K562 (cell line): ENCODE measurements at regions not wholly inside any gene's neighbourhood (a gene's known extent, or its start where the extent isn't known, plus 50 kb on each side); places are given as distances from the start of the nearest gene placed in this dataset.

Experiments
- ATAC-seq: fragments of 200-7000 bp; cut with Tn5 transposase; 3 replicates; pipeline ENCODE4 v1.9.1; 2020; ENCODE audit warnings: moderate library complexity
- BruUV-seq: library from RNA; stranded (reverse); fragments of 400-500 nt; replicated peaks from 2 replicates; lab custom pipeline; 2021; lab: Mats Ljungman, UMichigan
- CTCF ChIA-PET: fragments of 300-600 bp; formaldehyde crosslinking; extraction: SDS; loops from one replicate; lab custom pipeline; 2021; ENCODE audit warnings: low intra/inter-chr PET ratio; lab: Yijun Ruan, JAX
- POLR2A ChIA-PET: fragments of 300-600, 350-650 bp; sonication (Branson Sonifier 250); formaldehyde crosslinking; extraction: SDS; loops from one replicate; lab custom pipeline; 2021; ENCODE audit warnings: antibody characterized with exemption, inconsistent platforms; lab: Yijun Ruan, JAX
- DNase-seq, 4 experiments: peaks; one replicate each; pipeline versions ENCODE4 v3.0.0 to v3.0.0-alpha.2; 2011 to 2018; ENCODE audit warnings: low spot score in 3 of 4, mixed read lengths in 3 of 4; ENCODE audit errors: extremely low read depth in 1 of 4
- FAIRE-seq: peaks from 2 replicates; lab custom pipeline; 2011; peaks lifted over from hg19 to GRCh38; lab: Jason Lieb, UNC
- H2AFZ ChIP-seq: 2 replicates; pipeline ENCODE4 v1.6.0; 2011; ENCODE audit warnings: low read depth, low read length, control low read depth, inconsistent platforms
- H3K27ac ChIP-seq: fragments of 200-600 bp; 3 replicates; pipeline ENCODE4 v1.8.0; 2011; ENCODE audit warnings: low read depth, mild to moderate bottlenecking, control low read depth, inconsistent platforms, low read length, moderate library complexity, mixed read lengths; ENCODE audit errors: extremely low read depth
- H3K27me3 ChIP-seq, 2 experiments: fragments of 300-600 bp in 1 of 2; 2 replicates in 1 of 2; 3 replicates in 1 of 2; pipeline versions ENCODE4 v1.6.0 to v1.8.0; 2011; ENCODE audit warnings: inconsistent platforms in 2 of 2, low read length in 2 of 2, mild to moderate bottlenecking in 1 of 2, mixed read lengths in 1 of 2, moderate library complexity in 1 of 2; ENCODE audit not compliant: control insufficient read depth in 2 of 2, insufficient read depth in 2 of 2
- H3K36me3 ChIP-seq: fragments of 300-600 bp; 3 replicates; pipeline ENCODE4 v1.8.0; 2011; ENCODE audit warnings: mild to moderate bottlenecking, low read length, inconsistent platforms; ENCODE audit not compliant: control insufficient read depth, insufficient read depth
- H3K4me1 ChIP-seq, 2 experiments: fragments of 200-600 bp in 1 of 2; replicated peaks in 1 of 2; 2 replicates in 1 of 2; 3 replicates in 1 of 2; pipeline versions ENCODE4 v1.5.1 to v1.8.0; 2011; ENCODE audit warnings: inconsistent platforms in 2 of 2, low read length in 2 of 2, mild to moderate bottlenecking in 1 of 2, mixed read lengths in 1 of 2, moderate library complexity in 1 of 2; ENCODE audit not compliant: control insufficient read depth in 2 of 2, insufficient read depth in 2 of 2
- H3K4me2 ChIP-seq: 2 replicates; pipeline ENCODE4 v1.6.1; 2011; ENCODE audit warnings: low read length, control low read depth, inconsistent platforms, mixed read lengths; ENCODE audit not compliant: insufficient read depth
- H3K4me3 ChIP-seq: fragments of 200-600 bp; sonication (generic), shearing (Covaris generic); 2 replicates; pipeline ENCODE4 v1.5.1; 2016; ENCODE audit warnings: control low read depth, inconsistent platforms
- H3K79me2 ChIP-seq: fragments of 200-600 bp; 3 replicates; pipeline ENCODE4 v1.8.0; 2011; ENCODE audit warnings: low read length, inconsistent platforms; ENCODE audit not compliant: control insufficient read depth, insufficient read depth
- H3K9ac ChIP-seq, 2 experiments: 2 replicates each; pipeline versions ENCODE4 v1.6.0 to v1.6.1; 2011; ENCODE audit warnings: low read depth in 2 of 2, low read length in 2 of 2, control low read depth in 1 of 2, inconsistent platforms in 1 of 2, mild to moderate bottlenecking in 1 of 2, mixed read lengths in 1 of 2; ENCODE audit not compliant: insufficient read depth in 1 of 2
- H3K9me1 ChIP-seq: one replicate; pipeline ENCODE4 v1.6.0; 2011; ENCODE audit warnings: inconsistent platforms, mild to moderate bottlenecking, low read length, moderate library complexity; ENCODE audit not compliant: control insufficient read depth, insufficient read depth
- H3K9me3 ChIP-seq: replicated peaks from 2 replicates; pipeline ENCODE4 v1.5.1; 2011; ENCODE audit warnings: low read depth, low read length, inconsistent platforms; ENCODE audit not compliant: control insufficient read depth, insufficient read depth
- H4K20me1 ChIP-seq: replicated peaks from 2 replicates; pipeline ENCODE4 v1.6.1; 2011; ENCODE audit warnings: low read length, inconsistent platforms, mixed read lengths; ENCODE audit not compliant: control insufficient read depth, insufficient read depth
- CSDE1 ChIP-seq, 2 experiments: fragments of 450-650 bp; IDR thresholded peaks; 2 replicates each; pipeline ENCODE4 v1.6.1; 2016; ENCODE audit warnings: mild to moderate bottlenecking in 1 of 2
- E2F3 ChIP-seq: fragments of 250-450 bp; sonication (Bioruptor Pico); IDR thresholded peaks from 2 replicates; pipeline ENCODE4 v1.4.0; 2020; ENCODE audit warnings: mild to moderate bottlenecking
- ETV1 ChIP-seq: fragments of 450-650 bp; conservative IDR thresholded peaks from 2 replicates; pipeline ENCODE4 v1.6.1; 2016; ENCODE audit warnings: missing genetic modification characterization, control low read depth, low read depth, missing compliant biosample characterization
- FOSL1 ChIP-seq: fragments of 200-800 bp; sonication (Bioruptor generic); conservative IDR thresholded peaks from 2 replicates; pipeline ENCODE4 v1.6.1; 2016; ENCODE audit warnings: missing genetic modification characterization, missing compliant biosample characterization
- HMG20A ChIP-seq: fragments of 450-650 bp; formaldehyde crosslinking; conservative IDR thresholded peaks from 2 replicates; pipeline ENCODE4 v1.4.0; 2020; ENCODE audit warnings: mild to moderate bottlenecking, mixed read lengths
- PRMT5 ChIP-seq: sonication (generic); formaldehyde crosslinking; IDR thresholded peaks from 2 replicates; pipeline ENCODE4 v1.5.0; 2020; ENCODE audit warnings: missing genetic modification reagents
- RFX1 ChIP-seq: fragments of 450-650 bp; IDR thresholded peaks from 2 replicates; pipeline ENCODE4 v1.6.1; 2016; ENCODE audit warnings: mild to moderate bottlenecking, moderate library complexity
- SIRT6 ChIP-seq: IDR thresholded peaks from one replicate; pipeline ENCODE4 v1.6.1; 2012; ENCODE audit warnings: low read depth, mild to moderate bottlenecking, control low read depth, inconsistent platforms, low read length, moderate library complexity
- WGBS: fragments of 100-300 bp; shearing (Covaris generic); methylation state at CpG from one replicate; pipeline ENCODE4 v1.1.6; 2016; ENCODE audit warnings: low coverage, mixed read lengths; ENCODE audit not compliant: insufficient coverage; ENCODE audit errors: missing lambda C conversion rate; 5-methylcytosine and 5-hydroxymethylcytosine counted together
- in situ Hi-C: fragments of 300-500 bp; cut with MboI; formaldehyde crosslinking; loops from 4 replicates; pipeline ENCODE4 v1.15.0; 2018; ENCODE audit warnings: inconsistent platforms, mixed read lengths
- intact Hi-C: fragments of 100-400 bp; cut with micrococcal nuclease; formaldehyde crosslinking; loops from 2 replicates; pipeline ENCODE4 v1.14.2; 2022
- TF ChIP-seq, protein P1 (sequence below): fragments of 450-650 bp; formaldehyde crosslinking; IDR thresholded peaks from 2 replicates; pipeline ENCODE4 v1.4.0; 2020; ENCODE audit warnings: mild to moderate bottlenecking, moderate library complexity

DNA sequence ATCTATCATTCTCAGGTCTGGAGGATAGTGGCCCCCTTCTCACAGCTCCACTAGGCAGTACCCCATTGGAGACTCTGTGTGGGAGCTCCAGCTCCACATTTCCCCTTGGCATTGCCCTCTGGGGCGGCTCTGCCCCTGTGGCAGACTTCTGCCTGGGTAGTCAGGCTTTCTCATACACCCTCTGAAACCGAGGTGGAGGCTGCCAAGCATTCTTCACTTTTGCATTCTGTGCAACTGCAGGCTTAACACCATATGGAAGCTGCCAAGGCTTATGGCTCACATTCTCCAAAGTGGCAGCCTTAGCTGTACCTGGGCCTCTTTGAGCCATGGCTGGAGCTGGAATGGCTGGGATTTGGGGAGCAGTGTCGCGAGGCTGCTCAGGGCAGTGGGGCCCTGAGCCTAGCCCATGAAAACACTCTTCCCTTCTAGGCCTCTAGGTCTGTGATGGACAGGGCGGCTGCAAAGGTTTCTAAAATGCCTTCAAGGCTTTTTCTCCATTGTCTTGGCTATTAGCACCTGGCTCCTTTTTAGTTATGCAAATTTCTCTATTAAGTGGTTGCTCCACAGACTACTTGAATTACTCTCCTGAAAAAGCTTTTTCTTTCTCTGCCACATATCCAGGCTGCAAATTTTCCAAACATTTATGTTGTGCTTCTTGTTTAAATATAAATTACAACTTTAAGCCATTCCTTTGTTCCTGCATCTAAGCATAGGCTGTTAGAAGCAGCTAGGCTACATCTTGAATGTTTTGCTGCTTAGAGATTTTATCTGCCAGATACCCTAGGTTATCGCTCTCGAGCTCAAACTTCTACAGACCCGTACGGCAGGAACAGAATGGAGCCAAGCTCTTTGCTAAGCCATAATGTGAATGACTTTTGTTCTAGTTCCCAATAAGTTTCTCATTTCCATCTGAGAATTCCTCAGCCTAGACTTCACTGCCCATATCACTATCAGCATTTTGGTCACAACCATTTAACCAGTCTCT is 206.5 kb downstream of the CPS1 start:
- Histone ChIP-seq H4K20me1 (no peaks in the 10 kb centered on the region), H3K4me1 (no peaks in the 10 kb centered on the region), H3K27ac (no peak overlapping the region), H3K9me1 (no peaks in the 10 kb centered on the region), H2AFZ (no peak overlapping the region), H3K9ac (no peak overlapping the region), H3K9me3 (no peaks in the 10 kb centered on the region), H3K79me2 (no peaks in the 10 kb centered on the region)
- POLR2A ChIA-PET, result no interaction called here
- CTCF ChIA-PET, result no interaction called here
- FAIRE-seq (no peak), ATAC-seq (no peak)
- no TSS peak for BruUV-seq
- in situ Hi-C loops, result no loop called here
- TF ChIP-seq RFX1, result no peak
- TF ChIP-seq ETV1, result no peak
- TF ChIP-seq CSDE1 (IDR thresholded peaks at IDR 0.05), result no peak
- no peak for TF ChIP-seq SIRT6
- TF ChIP-seq E2F3, result no peak
- TF ChIP-seq, protein P1, sequence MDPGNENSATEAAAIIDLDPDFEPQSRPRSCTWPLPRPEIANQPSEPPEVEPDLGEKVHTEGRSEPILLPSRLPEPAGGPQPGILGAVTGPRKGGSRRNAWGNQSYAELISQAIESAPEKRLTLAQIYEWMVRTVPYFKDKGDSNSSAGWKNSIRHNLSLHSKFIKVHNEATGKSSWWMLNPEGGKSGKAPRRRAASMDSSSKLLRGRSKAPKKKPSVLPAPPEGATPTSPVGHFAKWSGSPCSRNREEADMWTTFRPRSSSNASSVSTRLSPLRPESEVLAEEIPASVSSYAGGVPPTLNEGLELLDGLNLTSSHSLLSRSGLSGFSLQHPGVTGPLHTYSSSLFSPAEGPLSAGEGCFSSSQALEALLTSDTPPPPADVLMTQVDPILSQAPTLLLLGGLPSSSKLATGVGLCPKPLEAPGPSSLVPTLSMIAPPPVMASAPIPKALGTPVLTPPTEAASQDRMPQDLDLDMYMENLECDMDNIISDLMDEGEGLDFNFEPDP (CRISPR knock-in tag), result no peak
- TF ChIP-seq FOSL1, result no peak
- no peak for TF ChIP-seq PRMT5
- TF ChIP-seq HMG20A (CRISPR knock-in tag), result no peak
- TF ChIP-seq, all 486 proteins: peak for 0
- Histone ChIP-seq H3K4me3 (no peak overlapping the region), H3K4me2 (no peak overlapping the region), H3K36me3 (no peaks in the 10 kb centered on the region), H3K27me3 (no peaks in the 10 kb centered on the region)
- DNase-seq, result no peak
- intact Hi-C loops, result no loop called here
- WGBS, result 3% methylated on average over 7 of the region's 9 CpGs
